Stimulated activated naive CD4-positive, alpha-beta T cell (primary cell): ENCODE measurements at regions not wholly inside any gene's neighbourhood (a gene's known extent, or its start where the extent isn't known, plus 50 kb on each side); places are given as distances from the start of the nearest gene placed in this dataset.
A peak's percentile ranks its signal among the peaks of the same experiment; 100 is the strongest.

Experiments used
- DNase-seq, 6 experiments: peaks; one replicate each; lab custom pipeline; 2025; lab: John Stamatoyannopoulos, UW

GRCh38 chr13:30151388-30151787 lies 156.0 kb downstream of the KATNAL1 start:
- DNase-seq = no peak

- DNase-seq = no peak
Measured at GRCh38 chr13:30149248-30149647, 158.1 kb downstream of the KATNAL1 start.

DNA sequence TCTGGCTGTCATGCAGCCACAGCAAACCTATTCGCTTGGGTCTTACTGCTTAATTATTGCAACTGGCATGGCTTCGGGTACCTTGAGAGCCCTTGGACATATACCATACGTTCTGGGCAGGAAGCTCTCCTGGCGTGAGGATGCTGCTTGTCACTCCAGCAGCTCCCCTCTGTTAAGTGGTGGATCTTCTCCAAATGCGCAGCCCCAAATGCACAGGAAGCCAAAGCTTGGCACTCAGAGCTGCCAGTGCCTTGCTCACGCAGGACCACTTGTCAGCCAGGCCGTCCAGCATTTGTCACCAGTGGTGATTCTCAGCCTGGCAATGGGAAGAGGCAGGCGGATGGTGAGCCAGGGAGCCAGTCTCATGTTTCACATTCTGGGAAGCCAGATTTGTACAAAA lies 158.6 kb downstream of the KATNAL1 start:
- no peak for DNase-seq

DNA sequence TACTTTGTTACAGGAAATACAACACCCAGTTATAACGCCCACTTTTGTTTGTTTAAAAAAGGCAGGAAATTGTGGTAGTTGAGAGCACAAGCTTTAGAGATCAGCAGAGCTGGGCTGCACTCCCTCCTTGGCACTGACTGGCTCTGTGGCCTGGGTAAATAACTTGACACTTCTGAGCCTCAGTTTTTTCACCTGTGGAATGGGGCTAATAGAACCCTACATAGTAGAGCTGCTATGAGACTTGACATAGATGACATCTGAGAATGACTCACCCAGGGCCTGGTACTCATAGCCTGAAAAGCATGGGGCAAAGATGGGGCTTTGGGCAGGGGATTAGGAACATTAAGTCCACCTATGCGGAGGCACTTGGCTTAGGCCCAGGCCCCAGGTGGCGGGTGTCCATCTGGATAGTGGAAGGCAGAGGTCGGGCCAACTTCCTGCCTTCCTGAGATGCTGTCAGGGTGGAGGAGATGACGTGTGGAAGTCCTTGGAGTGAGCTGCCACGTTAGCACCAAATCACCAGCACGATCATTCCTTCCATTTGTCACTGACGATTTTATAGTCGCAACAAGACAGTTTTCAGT lies 159.1 kb downstream of the KATNAL1 start:
- DNase-seq = peak in 4 of 6 experiments; percentile 3 to 74 (median 70)

DNA sequence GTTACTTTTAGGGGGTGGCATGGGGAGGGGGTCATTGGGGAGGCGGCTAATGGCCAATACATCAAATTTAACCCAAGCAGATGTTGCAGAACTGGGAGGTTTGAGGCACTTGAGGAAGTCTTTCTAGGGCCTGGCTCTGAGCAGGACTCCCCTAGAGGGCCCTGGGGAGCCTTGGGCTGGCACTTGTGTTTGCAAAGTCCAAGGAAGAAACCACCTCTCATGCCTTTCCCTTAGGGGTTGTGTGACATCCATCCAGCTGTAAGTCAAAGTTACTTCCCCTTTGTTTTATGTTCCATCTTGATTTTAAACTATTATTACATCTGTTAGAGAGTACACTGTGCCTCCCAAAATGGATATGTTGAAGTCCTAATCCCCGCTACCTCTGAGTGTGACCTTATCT lies 159.9 kb downstream of the KATNAL1 start:
- DNase-seq = no peak

GRCh38 chr13:30147015-30147414 lies 160.3 kb downstream of the KATNAL1 start:
- DNase-seq = no peak

- DNase-seq = no peak
Measured at GRCh38 chr13:30145709-30146367, 161.5 kb downstream of the KATNAL1 start.

GRCh38 chr13:30143666-30144400 lies 163.5 kb downstream of the KATNAL1 start:
- DNase-seq = peak in 1 of 6 experiments; percentile 18

- DNase-seq = peak in 2 of 6 experiments; percentile 13 to 23
Measured at GRCh38 chr13:30142486-30143211, 164.7 kb downstream of the KATNAL1 start.

DNA sequence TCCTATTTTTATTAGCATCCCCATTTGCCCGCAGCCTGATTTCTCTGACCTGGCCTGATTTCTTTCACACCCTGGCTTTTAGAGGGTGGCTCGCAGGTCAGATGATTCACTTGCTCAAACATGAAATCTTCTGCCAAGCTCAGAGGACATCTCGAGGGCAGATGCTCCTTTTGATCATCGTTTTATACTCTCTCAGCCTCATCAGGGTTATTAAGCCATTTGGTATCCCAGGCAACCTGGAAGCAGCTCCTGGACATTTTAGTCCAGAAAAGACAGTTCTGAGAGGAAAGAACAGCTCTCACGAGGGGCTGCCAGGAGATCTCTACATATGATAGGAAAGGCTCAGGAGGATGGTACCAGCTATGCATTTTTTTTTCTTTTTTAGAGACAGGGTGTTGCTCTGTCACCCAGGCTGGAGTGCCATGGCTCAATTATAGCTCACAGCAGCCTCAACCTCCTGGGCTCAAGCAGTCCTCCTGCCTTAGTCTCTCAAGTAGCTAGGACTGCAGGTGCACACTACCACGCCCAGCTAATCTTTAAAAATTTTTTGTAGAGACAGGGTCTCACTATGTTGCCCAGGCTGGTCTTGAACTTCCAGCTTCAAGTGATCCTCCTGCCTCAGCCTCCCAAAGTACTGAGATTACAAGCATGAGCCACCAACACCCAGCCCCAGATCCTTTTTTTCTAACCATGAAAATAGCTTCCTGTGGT lies 165.4 kb downstream of the KATNAL1 start:
- DNase-seq = no peak

DNA sequence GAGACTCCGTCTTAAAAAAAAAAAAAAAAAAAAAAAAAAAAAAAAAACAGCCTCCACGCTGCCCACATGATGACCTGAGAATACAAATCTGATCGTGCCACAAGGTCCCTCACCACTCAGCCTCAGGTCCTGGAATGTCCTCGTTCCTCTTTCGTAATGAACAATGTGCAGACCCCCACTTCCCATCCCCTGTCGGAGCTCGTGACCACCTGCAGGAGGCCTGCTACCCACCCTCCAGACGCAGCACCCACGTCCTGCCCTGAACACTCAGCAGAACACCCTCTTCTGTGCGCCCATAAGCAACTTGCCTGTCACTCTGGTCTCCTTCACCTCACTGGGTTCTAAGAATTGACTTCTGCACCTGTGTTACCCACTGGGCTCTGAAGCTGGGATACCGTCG lies 166.4 kb downstream of the KATNAL1 start:
- no peak for DNase-seq

DNA sequence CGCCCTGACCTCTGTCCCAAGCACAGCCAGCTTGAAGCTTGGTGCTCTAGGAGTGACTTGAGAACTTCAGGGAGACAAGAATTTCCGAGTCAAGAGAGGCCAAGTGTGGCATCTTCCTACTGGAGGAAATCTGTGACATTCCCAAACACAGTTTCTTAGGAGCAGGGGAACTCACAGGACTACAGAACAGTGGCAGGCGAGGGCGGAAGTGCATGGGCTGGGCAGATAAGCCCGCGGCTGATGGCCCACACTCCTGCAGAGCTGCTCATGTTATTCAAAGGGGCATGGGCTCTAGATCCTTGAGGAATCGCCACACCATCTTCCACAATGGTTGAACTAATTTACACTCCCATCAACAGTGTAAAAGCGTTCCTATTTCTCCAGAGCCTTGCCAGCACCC lies 168.8 kb downstream of the KATNAL1 start:
- no peak for DNase-seq

DNA sequence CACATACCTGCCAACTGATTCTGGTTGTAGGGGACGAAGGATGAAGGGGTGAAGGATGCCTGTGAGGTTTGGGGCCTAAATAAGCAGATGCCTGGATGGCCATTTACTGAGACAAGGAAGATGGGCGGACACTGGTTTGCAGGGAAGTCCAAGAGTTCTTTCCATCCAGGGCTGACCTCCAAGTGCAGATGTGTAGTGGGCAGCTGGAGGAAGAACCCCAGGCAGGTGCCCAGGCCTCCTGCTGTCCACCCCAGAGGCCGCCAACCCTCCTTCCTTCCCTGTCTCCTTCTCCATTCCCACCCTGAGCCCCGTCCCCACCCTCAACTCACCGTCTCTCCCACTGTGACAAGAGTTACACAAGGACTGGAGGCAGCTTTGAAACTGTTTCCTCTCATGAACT lies 171.5 kb downstream of the KATNAL1 start:
- no peak for DNase-seq

GRCh38 chr13:30135351-30135750 lies 172.0 kb downstream of the KATNAL1 start:
- no peak for DNase-seq

DNA sequence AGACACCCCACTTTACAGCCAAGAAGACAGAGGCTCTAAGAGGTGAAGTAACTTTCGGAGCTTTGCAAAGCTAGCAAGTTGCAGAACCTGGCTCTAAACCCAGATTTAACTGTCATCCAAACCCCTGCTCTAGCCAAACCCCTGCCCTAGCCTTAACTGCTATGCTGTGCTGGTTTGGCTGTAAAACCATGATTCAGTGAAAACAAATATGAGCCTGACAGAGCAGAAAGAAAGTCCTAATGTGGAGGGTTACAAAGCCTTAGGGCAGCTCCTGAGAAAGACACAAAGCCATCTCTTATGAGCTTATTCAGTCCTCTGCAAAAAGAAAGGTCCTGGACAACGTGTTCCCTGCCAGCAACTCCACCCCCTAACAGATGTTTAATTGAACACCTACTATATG lies 172.8 kb downstream of the KATNAL1 start:
- no peak for DNase-seq

GRCh38 chr13:30133996-30134395 lies 173.4 kb downstream of the KATNAL1 start:
- DNase-seq = no peak

DNA sequence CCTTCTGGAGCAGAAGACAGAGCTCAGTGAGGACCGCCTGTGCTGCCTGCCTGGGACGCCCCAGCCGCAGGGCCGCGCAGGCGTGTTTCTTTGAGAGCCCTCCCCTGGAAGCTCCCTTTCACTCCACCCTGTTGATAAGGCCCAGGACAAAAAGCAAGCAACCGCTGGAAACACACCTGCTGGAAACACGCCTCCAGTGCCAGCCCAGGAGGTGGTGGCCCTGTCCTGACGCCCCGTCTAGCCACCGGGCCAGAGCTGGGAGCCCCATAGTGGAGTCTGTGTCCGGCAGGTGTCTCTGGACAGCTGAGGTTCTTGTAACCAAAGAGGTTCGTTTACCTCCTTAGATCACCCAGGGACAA lies 173.8 kb downstream of the KATNAL1 start:
- DNase-seq = no peak

DNA sequence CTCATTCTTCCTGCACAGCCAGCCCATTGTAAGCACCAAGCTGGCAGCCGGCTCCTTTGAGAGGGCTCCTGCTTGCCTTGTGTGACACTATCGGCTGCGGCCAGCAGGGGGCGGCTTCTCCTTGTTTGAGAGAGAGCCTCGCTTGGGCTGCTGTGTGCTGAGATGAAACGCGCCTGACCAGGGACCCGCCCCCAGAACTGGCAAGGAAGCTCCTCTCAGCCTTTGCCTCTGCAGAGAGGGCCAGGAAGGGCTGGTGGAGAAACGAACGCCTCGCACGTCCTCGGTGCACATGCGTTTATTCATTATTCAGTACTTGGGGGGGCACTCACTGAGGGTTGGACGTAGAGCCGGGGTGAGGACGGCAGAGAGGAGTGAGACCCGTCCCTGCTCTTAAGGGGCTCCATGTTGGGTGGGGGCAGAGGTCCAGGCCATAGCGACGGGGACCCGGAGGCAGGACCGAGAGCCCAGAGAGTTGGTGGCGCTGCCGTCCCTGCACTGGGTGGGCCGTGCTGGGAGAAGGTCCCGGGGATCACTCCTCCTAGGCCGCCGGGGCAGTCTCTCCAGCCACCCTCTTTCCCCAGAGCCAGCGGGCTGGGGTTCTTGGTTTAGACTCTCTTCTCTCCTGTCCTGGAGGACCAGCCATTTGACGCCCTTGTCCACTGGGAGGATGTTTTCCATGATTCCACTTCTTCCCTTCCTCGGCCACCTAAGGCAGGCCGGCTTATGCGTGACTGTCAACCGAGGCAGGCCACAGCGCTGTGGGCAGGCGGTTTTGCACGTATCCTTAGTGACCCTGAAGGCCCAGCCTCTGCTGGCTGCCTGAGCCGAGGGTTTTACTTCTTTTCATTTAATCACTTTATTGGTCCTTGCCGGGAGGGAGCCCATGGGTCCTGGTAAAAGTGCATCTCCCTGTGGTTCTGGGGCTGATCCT lies 174.5 kb downstream of the KATNAL1 start:
- DNase-seq = peak; percentile 89 to 97 (median 92)

DNA sequence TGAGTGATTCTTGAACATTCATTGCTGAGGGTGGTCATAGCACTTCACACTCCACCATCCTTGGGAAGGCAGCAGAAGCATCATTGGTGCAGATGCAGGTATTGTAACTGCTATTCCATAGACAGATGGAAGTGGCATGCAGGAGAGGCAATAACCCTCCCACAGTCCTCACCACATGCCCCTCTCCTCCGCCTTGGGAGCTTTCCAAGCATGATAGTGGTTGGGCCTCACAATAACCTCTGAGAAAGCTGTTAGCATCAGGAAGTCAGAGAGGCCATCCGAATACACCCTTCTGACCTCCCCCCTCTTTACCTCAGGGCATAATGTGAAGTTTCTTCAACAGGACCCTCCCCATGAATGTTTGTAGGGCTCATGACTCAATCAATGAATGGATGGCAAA lies 177.9 kb downstream of the KATNAL1 start:
- no peak for DNase-seq

GRCh38 chr13:30128591-30128990 lies 178.8 kb downstream of the KATNAL1 start:
- DNase-seq = no peak

DNA sequence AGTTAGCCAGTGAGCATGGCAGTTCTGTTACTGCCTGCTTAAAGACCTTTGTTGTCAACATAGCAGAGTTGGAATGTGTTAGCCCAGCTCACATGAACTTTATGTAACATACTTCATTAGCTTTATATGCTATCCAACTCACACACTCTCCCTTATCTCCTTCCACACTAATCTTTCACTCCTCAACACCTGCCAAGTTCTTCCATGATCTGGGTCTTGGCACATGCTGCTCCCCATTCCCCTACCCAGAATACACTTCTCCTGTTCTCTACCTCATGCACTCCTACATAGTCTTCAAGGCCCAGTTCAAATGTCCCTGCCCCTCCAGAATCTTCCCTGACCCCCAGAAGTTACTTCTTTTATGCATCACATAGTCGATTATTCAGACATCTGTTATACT lies 179.3 kb downstream of the KATNAL1 start:
- DNase-seq = no peak
